Endodermal cell (in vitro differentiated cells): ENCODE measurements at regions not wholly inside any gene's neighbourhood (a gene's known extent, or its start where the extent isn't known, plus 50 kb on each side); places are given as distances from the start of the nearest gene placed in this dataset.

Experiments used
- DNase-seq: peaks from one replicate; pipeline ENCODE4 v3.0.0-alpha.2; 2017
- H3K27ac ChIP-seq: 2 replicates; pipeline ENCODE4 v1.5.1; 2013; ENCODE audit warnings: mild to moderate bottlenecking, low read depth, low read length, moderate library complexity
- H3K27me3 ChIP-seq: 2 replicates; pipeline ENCODE4 v1.6.1; 2013; ENCODE audit warnings: mild to moderate bottlenecking, low read length, moderate library complexity; ENCODE audit not compliant: insufficient read depth, control insufficient read depth, poor library complexity, severe bottlenecking
- H3K36me3 ChIP-seq: 2 replicates; pipeline ENCODE4 v1.7.0; 2013; ENCODE audit warnings: mild to moderate bottlenecking, low read length, moderate library complexity; ENCODE audit not compliant: control insufficient read depth, insufficient read depth
- H3K4me1 ChIP-seq: one replicate; pipeline ENCODE4 v1.7.0; 2013; ENCODE audit warnings: low read length; ENCODE audit not compliant: control insufficient read depth, insufficient read depth
- H3K4me3 ChIP-seq: 2 replicates; pipeline ENCODE4 v1.5.1; 2013; ENCODE audit warnings: mild to moderate bottlenecking, low read length, moderate library complexity
- H3K9ac ChIP-seq: 2 replicates; pipeline ENCODE4 v1.6.1; 2013; ENCODE audit warnings: mild to moderate bottlenecking, low read length, moderate library complexity; ENCODE audit not compliant: poor library complexity, severe bottlenecking; ENCODE audit errors: extremely low read depth
- H3K9me3 ChIP-seq: 2 replicates; pipeline ENCODE4 v1.6.1; 2013; ENCODE audit warnings: mild to moderate bottlenecking, low read length, moderate library complexity; ENCODE audit not compliant: control insufficient read depth
- H3K27ac Mint-ChIP-seq: 2 replicates; pipeline ENCODE4 v1.8.0; 2020; ENCODE audit warnings: mixed read lengths
- H3K27me3 Mint-ChIP-seq: 2 replicates; pipeline ENCODE4 v1.8.0; 2021; ENCODE audit warnings: mild to moderate bottlenecking, mixed read lengths; ENCODE audit not compliant: insufficient read depth
- H3K36me3 Mint-ChIP-seq: 2 replicates; pipeline ENCODE4 v1.8.0; 2020; ENCODE audit warnings: low read depth, mixed read lengths
- H3K4me1 Mint-ChIP-seq: 2 replicates; pipeline ENCODE4 v1.8.0; 2020; ENCODE audit warnings: mixed read lengths
- H3K4me3 Mint-ChIP-seq: 2 replicates; pipeline ENCODE4 v1.8.0; 2020; ENCODE audit warnings: mild to moderate bottlenecking, moderate library complexity, mixed read lengths
- H3K9me3 Mint-ChIP-seq: 2 replicates; pipeline ENCODE4 v1.8.0; 2020; ENCODE audit warnings: mild to moderate bottlenecking, mixed read lengths
- WGBS, 2 experiments: methylation state at CpG; one replicate each; pipeline versions ENCODE4 v1.1.5 to v1.1.7; 2013; ENCODE audit warnings: missing lambda C conversion rate in 2 of 2, mixed read lengths in 1 of 2; ENCODE audit not compliant: insufficient coverage in 1 of 2, insufficient read length in 1 of 2; 5-methylcytosine and 5-hydroxymethylcytosine counted together
- TF ChIP-seq, protein P1 (sequence below): fragments of 200-600 bp; sonication (generic); conservative IDR thresholded peaks from 2 replicates; pipeline ENCODE4 v1.5.0; 2021; ENCODE audit warnings: antibody characterized with exemption, mild to moderate bottlenecking

DNA sequence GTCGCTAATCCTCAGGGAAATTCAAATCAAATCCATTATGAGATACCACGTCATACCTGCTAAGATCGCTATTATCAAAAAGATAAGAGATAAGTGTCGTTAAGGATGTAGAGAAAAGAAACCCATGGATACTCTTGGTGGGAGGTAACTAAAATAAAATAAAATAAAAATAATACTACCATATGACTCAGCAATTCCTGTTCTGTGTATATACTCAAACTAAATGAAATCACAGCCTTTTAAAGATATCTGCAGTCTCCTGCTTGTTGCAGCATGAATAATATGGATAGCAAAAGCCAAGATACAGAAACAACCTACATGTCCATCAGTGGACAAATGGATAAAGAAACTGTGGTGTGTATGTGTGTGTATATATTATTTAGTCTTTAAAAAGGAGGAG, 105.8 kb upstream of the IL15 start:
- no peak for DNase-seq
- H3K27me3 Mint-ChIP-seq = no peaks in the 10 kb centered on the region
- Histone ChIP-seq H3K4me3 (no peak overlapping the region), H3K4me1 (no peaks in the 10 kb centered on the region), H3K9ac (no peak overlapping the region), H3K27ac (no peak overlapping the region), H3K9me3 (peaks cover 5% of the 10 kb centered on the region), H3K27me3 (no peaks in the 10 kb centered on the region), H3K36me3 (no peaks in the 10 kb centered on the region)
- no peak overlapping the region for H3K27ac Mint-ChIP-seq
- no peaks in the 10 kb centered on the region for H3K36me3 Mint-ChIP-seq
- H3K9me3 Mint-ChIP-seq = peaks cover 2% of the 10 kb centered on the region
- WGBS, 2 experiments = 95% methylated on average over 4 of the region's 4 CpGs; no CpG with 5 or more reads in 1 of the 2 experiments
- H3K4me1 Mint-ChIP-seq = no peaks in the 10 kb centered on the region
- no peak overlapping the region for H3K4me3 Mint-ChIP-seq
- TF ChIP-seq, protein P1, sequence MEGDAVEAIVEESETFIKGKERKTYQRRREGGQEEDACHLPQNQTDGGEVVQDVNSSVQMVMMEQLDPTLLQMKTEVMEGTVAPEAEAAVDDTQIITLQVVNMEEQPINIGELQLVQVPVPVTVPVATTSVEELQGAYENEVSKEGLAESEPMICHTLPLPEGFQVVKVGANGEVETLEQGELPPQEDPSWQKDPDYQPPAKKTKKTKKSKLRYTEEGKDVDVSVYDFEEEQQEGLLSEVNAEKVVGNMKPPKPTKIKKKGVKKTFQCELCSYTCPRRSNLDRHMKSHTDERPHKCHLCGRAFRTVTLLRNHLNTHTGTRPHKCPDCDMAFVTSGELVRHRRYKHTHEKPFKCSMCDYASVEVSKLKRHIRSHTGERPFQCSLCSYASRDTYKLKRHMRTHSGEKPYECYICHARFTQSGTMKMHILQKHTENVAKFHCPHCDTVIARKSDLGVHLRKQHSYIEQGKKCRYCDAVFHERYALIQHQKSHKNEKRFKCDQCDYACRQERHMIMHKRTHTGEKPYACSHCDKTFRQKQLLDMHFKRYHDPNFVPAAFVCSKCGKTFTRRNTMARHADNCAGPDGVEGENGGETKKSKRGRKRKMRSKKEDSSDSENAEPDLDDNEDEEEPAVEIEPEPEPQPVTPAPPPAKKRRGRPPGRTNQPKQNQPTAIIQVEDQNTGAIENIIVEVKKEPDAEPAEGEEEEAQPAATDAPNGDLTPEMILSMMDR = no peak

DNA sequence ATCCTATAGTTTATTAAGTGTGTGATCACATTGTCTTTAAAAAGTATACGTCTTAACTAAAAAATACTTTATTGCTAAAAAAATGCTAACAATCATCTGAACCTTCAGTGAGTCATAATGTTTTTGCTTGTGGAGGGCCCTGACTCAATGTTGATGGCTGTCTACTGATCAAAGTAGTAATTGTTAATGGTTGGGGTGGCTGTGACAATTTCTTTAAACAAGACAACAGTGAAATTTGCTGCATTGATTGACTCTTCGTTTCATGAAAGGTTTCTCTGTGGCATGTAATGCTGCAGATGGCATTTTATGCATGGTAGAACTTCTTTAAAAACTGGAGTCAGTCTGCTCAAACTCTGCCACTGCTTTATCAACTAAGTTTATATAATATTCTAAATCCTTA, 101.4 kb upstream of the IL15 start:
- H3K4me1 ChIP-seq = no peaks in the 10 kb centered on the region
- H3K4me3 ChIP-seq = no peak overlapping the region
- no peak overlapping the region for H3K27ac ChIP-seq
- peaks cover 6% of the 10 kb centered on the region for H3K9me3 ChIP-seq
- TF ChIP-seq, protein P1 = no peak
- no peaks in the 10 kb centered on the region for H3K36me3 ChIP-seq
- H3K4me1 Mint-ChIP-seq = no peaks in the 10 kb centered on the region
- no peaks in the 10 kb centered on the region for H3K27me3 Mint-ChIP-seq
- H3K27me3 ChIP-seq = no peaks in the 10 kb centered on the region
- no peak overlapping the region for H3K9ac ChIP-seq
- no peaks in the 10 kb centered on the region for H3K36me3 Mint-ChIP-seq
- no peak overlapping the region for H3K27ac Mint-ChIP-seq
- peaks cover 9% of the 10 kb centered on the region for H3K9me3 Mint-ChIP-seq
- H3K4me3 Mint-ChIP-seq = no peak overlapping the region
- DNase-seq = no peak
- 67 to 95% methylated on average over 1 of the region's 2 CpGs for WGBS, 2 experiments

DNA sequence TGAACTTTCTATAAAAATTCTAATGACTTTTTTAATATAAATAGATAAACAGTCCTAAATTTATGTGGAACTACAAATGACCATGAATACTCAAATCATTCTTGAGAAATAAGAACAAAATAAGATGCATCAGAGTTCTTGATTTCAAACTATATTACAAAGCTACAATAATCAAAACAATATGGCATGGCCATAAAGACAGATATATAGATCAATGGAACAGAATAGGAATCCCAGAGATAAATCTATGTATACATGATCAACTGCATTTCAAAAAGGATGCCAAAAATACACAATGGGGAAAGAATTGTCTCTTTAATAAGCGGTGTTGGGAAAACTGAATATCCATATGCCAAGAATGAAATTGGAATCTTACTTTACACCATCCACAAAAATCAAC, 98.4 kb upstream of the IL15 start:
- Histone ChIP-seq H3K27me3 (no peaks in the 10 kb centered on the region), H3K36me3 (no peaks in the 10 kb centered on the region), H3K4me3 (no peak overlapping the region), H3K4me1 (no peaks in the 10 kb centered on the region), H3K9ac (no peak overlapping the region), H3K9me3 (peaks cover 6% of the 10 kb centered on the region), H3K27ac (no peak overlapping the region)
- H3K4me3 Mint-ChIP-seq = no peak overlapping the region
- peaks cover 9% of the 10 kb centered on the region for H3K9me3 Mint-ChIP-seq
- H3K36me3 Mint-ChIP-seq = no peaks in the 10 kb centered on the region
- DNase-seq = no peak
- WGBS, 2 experiments = 100% methylated on average over 1 of the region's 1 CpG; no CpG with 5 or more reads in 1 of the 2 experiments
- H3K4me1 Mint-ChIP-seq = no peaks in the 10 kb centered on the region
- TF ChIP-seq, protein P1 = no peak
- no peak overlapping the region for H3K27ac Mint-ChIP-seq
- H3K27me3 Mint-ChIP-seq = no peaks in the 10 kb centered on the region
